Caki2 (cell line): ENCODE measurements at regions not wholly inside any gene's neighbourhood (a gene's known extent, or its start where the extent isn't known, plus 50 kb on each side); places are given as distances from the start of the nearest gene placed in this dataset.

Source experiments
- DNase-seq: peaks from one replicate; pipeline ENCODE4 v3.0.0-alpha.2; 2015; ENCODE audit warnings: low read depth
- in situ Hi-C: cut with HindIII; loops from 2 replicates; pipeline ENCODE4 v1.10.0; 2016; ENCODE audit warnings: low sequenced_read_pairs, low pct_unique_long_range_greater_than_20kb, mixed read lengths

DNA sequence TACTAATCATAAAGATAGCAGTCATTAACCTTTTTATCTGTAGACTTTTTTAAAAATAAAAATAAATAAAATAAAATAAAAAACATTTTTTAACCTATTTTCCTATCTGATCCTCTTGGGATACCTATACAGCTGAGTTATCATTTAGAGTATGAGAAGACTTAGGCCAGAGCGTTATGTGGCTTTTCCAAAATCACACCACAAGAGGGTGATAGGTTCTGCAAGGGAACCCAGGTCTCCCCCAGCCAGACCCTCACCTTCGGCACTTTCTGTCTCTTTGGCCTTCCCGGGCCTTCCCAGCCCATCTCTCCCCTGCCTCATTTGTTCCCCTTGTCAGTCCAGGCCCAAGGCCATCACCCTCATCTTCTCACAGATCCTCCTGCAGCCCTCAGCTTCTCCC lies 311.7 kb downstream of the SMAD2 start:
- no peak for DNase-seq
- in situ Hi-C loops, result no loop called here

DNA sequence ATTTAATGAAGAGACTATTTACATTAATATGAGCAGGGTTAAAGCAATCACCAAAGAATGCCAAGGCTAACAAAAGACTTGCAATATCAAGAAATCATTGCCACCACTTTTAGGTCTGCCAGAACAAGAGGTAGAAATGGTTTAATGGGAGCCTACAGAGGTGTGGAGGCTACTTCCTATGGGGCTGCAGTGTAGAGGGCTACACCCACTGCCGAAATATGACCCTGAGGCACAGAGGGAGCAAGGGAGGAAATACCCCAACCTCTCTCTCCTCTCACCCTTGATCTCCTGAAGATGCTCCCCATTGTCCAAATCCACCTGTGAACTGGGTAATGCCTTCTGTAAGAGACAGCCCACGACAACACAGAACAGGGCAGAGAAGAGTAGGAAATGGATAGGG lies 315.4 kb downstream of the SMAD2 start:
- in situ Hi-C loops, result no loop called here
- no peak for DNase-seq

DNA sequence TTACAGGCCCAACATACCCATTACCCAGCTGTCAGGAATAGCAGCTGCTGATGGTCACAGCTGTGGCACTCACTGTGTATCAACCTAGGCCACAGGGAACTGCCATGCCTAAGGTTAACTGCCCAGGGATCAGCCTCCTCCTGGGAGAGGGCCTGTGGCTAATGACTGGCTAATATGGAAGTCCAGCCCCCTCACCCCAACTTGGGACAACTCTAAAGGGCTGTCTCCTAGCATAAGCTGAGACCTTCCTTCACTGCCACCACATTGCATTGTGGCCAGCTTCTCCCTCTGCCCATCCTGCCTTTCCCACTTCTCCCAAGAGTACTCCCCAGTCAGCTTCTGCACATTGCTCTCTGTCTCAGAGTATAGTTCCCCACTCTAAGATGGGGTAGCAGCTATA lies 316.5 kb downstream of the SMAD2 start:
- DNase-seq, result no peak
- in situ Hi-C loops, result no loop called here

DNA sequence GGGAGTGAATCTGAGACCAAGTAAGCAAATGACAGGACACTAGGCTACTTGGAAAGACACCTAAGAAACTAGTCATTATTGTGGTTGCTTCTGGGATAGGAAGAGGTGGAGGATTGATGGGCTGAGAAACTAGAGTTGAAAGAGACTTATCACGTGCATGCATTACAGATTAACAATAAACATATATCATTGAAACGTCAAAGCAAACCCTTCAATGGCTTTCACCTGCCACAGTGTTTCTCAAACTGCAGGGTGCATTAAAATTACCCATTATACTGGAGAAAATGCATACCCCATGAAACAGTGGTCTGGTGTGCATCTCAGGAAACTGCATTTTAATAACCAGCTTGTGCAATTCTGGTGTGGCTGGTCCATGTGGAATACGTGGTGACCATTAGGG lies 318.8 kb downstream of the SMAD2 start:
- DNase-seq, result no peak
- in situ Hi-C loops, result no loop called here

DNA sequence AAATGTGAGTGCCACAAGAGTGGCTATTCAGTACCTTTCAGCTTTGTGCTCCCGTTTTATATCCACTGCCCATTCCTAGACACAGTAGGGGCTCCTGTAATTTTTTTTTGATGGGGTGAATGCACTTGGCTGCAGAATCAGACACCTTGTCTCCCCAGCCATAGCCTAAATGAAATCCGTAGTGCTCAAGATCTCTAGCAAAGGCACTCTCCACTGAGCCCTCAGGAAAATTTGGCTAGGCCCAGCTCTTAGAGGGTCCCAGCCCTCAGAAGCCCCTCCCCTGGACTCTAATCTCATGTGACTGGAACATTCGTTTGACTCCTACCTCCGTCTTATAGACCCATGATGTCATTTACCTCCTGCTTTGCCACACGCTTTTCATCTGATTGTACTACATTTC lies 323.9 kb downstream of the SMAD2 start:
- in situ Hi-C loops, result no loop called here
- DNase-seq, result no peak

DNA sequence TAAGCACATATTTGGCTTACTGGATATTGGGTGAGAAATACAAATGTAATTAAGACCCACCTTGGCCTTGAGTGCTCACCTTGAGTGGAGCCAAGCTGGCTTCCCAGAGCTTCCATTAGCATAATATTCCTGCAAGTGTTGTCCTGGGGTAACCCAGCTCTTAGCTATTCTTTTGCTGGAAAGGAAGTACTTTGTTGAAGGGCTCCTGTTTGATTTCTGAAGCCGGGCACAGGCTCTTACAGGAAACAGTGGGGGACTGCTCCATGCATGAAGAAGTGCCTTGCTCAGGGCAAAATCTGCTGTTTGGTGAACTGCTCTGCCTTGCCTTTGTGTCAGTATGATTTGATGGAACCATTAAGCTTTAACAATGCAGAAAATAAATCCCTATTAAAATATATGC lies 325.4 kb downstream of the SMAD2 start:
- in situ Hi-C loops, result no loop called here
- DNase-seq, result no peak

DNA sequence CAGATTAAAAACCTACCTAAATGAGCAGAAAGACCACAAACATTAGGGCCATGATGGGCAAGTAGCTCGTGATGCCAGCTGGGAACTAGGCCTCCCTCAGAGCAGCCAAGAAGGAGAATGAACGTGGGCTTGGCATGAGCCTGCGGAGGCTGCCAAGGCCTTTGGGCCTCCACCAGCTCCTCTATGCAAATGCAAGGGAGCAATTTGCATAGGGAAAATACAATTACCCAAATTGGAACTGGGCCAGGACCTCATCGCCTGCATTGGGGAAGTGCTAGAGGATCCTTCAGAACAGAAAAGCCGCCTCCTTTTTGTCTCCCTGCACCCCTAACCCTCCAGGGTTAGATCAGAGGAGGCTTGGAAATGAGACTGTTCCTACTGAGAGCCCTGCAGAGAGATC lies 326.4 kb downstream of the SMAD2 start:
- in situ Hi-C loops, result no loop called here
- DNase-seq, result no peak

DNA sequence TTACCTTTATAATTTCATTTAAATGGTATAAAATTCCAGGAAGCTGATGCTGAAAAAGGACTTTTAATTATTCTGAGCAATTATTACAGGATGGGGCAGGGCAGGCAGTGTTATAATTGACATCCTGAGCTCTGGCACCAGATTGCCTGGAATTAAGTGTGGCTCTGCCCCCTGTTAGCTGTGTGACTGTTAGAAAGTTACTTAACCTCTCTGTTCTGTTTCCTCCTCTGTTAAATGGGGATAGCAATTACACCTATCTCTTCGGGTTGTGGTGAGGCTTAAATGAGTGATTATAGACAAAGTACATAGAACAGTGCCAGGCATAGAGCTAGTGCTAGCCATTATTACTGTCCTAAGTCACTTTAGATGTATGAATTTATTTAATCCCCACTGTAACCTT lies 327.3 kb downstream of the SMAD2 start:
- DNase-seq, result no peak
- in situ Hi-C loops, result no loop called here

DNA sequence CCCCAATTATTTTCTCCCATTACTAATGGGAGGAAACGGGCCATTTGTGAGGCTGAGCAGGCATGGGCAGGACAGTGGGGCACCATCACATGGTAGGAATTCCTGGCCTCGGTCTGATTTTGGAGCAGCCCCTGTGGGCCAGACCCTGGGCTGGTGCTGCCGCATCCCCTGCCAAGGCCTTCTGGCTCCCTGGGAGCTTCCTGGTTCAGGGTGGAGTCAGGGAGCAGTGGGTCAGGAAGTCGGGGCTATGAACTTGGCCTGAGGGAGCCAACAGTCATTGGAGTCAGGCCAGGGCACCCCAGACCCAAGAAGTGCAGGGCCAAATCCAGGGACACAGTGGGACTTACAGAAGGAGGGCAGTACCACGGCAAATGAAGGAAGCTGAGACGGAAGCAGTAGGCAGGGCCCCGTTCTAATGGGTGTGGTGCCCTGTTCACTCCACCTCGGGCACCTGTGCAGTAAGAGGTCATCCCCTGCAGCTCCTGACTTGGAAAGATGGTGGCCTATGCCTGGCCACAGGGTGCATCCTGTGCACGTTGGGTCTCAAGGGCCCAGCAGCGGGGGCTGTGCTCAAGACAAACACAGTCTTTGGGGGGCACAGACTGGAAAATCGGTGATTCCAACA lies 328.1 kb downstream of the SMAD2 start:
- in situ Hi-C loops, result no loop called here
- no peak for DNase-seq

DNA sequence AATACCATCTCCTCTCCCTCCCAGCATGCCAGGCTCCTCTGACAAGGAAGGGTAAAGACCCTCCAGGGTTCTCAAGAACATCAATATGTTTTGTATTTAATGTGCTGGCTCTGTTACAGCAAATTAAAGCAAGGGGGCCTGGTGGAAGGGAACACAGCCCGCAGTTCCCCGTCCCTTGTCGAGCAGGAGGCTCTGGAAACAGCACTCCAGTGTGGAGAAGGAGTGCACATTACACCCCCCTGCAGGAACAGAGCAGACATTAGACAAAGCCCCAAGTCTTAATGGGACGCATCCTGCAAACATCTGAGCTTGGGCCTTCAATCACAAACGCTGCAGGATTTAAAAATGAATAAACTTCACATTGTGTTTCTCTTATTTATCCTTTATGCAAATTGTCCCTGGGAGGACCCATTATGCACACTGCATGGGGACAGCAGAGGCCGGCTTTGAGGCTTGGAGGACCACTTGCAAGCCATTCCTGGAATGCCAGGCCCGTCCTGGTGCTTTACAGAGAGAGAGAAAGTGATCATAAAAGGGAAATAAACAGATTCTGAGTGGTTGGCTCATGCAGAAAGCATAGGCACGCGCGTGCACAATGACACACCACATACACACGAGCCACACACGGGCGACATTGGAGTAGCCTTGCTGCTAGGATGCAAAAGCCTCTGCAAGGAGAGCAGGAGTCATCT lies 328.7 kb downstream of the SMAD2 start:
- in situ Hi-C loops, result no loop called here
- DNase-seq, result no peak

DNA sequence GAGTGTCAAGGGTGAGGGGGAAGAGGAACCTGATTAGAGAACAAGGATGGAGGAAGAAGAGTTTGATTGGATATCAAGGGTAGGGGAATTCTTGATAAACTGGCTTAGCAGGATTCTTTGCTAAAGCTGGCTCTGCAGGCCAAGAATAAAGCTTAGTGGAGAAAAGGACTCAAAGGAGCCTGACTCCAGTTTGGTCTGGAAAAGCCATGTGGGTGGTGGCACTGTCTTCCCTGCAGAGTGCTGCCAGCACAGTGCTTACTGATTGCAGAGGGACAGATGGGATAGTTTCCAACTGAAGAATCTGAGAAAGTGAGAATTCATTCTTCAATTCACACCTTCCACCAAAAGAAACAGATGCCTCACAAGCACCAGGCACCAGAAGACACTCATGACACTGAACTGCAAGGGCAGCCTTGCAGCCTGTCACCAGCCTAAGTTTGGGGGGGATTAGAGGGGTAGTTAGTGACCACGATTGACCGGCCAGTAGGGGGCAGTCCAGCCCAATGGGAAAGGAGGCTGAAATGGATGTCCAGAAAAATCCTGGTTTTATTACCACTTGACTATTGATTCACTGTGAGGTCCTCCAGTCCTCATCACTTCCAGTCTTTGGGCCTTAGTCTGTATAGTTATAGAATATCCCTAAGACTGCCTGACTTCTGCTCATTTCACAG lies 334.5 kb downstream of the SMAD2 start:
- in situ Hi-C loops, result no loop called here
- no peak for DNase-seq

DNA sequence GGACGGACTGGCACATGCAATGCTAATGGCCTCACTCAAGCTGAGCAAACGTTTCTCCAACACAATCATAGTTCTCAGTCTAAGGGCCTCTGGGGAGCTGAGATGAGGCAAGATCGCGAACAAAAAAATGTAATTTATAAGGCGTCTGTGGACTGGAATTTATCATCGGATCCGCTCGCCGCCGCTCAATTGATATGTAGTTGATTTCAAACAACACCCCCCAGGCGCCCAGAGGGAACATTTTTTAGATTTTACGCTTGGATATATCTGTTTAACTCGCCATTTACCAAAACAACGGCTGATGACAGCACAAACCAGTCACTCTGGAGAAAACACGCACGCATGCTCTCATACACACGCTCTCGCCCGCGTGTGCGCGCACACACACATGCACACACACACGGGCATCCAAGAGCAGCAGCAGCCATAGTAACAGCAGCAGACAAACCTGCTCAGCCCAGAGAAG lies 335.8 kb downstream of the SMAD2 start:
- no peak for DNase-seq
- in situ Hi-C loops, result no loop called here

DNA sequence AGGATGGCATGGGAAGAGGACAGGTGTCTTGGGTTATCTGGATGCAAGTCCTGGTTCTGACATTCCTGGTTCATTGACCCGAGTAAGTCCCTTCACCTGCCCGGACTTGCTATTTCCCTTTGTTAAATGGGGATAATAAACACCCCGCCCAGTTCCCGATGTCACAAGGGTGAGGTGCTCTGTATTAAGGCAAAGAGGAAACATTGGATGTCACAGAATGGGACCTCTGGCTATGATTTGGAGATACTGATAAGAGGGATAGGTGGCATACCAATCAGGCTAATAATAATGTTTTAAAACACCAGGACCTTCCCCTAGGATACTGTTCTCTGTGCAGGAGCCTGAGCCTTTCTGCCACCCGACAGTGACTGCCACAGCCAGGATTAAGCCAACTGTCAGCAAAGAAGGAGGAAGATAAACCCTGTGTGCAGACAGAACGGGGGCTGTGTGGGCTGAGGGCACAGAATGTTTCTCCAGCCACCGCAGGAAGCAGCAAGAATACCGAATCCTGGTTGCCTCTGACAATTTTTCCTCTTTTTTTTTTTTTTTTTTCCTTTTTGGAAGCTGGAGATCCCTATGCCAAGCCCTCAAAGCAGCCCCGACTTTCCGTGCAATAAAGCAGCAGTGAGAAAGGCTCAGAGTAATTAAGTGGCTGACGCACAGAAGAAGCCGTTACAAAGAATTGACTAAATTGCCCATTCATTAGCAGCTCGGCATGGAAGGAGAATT lies 336.6 kb downstream of the SMAD2 start:
- in situ Hi-C loops, result no loop called here
- DNase-seq, result no peak

DNA sequence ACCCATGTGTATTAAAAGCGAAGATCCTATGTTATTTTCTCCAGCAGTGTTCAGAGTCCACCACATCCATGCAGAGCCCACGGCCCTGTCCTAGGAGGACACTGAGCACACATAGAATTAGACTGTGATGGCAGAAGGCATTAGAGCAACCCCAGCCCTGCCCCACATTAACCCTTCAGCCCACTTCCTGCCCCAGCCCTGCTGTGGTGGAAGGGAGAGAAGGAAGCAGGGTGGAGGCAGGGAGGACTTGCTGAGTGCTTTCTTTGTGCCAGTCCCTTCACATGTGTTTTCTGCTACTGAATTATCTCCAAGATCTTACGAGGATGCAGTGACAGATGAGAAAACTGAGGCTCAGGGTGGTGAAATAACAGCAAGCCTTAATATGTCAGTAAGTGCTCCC lies 339.0 kb downstream of the SMAD2 start:
- in situ Hi-C loops, result no loop called here

DNA sequence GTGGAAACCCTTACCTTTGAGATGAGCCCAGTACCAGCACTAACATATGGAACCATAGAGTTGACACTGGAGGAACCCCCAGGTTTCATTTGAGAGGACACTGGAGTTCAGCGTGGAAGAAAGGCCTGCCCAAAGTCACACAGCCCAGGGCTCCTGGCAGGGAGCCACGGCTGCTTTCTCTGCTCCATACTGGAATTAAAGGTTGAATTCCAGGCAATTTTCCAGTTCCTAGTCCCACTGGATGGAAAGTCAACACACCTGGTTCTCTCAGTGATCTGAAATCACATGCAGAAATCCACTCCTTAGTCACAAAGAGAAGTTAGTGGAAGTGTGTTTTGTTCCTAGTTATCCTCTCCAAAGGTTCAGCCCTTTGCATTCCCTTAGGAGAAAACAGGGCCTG lies 336.1 kb upstream of the SKOR2 start:
- no peak for DNase-seq
- in situ Hi-C loops, result no loop called here

More for the DNA sequence above, 339.0 kb downstream of the SMAD2 start:
- DNase-seq, result no peak

DNA sequence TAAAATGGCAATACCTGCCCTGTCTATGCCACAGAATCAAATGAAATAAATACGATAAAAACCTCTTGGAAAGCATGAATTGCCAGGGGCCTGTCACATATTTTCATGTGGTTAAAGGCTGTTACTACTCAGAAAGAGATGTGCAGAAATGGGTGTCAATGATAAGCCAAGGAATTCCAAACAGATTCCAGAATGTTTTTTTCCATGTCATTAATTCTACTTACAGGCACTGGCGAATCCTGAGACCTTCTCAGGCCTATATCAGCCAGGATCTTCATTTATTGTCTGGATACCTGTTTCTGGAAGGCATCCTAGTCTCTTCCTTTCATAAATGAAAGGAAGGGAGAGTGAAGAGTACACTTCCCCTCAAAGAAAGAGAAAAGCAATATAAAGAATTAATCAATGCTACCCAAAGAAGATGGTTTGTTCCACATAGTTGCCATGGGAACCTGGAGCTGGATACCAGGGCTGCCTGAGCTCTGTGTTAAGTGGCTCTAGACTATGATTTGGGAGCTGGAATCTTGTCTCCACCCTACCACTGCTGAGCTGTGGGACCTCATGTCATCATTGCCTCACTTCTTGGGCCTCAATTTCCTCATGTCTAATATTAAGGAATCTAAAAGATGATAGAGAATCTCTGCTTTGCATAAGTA lies 335.1 kb upstream of the SKOR2 start:
- no peak for DNase-seq
- in situ Hi-C loops, result no loop called here

DNA sequence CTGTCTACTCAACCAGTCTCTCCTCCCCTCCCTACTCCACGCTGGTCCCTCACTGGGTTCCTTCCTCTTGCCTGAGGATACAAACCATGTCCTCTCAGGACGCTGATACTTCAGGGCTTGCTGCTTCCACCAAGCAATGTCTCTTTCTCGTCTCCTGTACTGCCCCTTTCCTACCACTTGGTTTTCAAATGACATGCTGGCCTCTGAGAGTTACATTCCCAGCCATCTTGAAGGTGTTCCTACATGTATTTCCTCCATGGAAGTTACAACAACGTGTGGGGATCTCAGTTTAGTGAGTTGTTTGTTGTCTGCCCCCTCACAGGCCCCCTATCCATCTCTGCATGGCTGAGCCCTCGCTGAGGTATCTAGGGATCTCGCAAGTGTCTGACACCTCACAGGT lies 334.5 kb upstream of the SKOR2 start:
- DNase-seq, result no peak

DNA sequence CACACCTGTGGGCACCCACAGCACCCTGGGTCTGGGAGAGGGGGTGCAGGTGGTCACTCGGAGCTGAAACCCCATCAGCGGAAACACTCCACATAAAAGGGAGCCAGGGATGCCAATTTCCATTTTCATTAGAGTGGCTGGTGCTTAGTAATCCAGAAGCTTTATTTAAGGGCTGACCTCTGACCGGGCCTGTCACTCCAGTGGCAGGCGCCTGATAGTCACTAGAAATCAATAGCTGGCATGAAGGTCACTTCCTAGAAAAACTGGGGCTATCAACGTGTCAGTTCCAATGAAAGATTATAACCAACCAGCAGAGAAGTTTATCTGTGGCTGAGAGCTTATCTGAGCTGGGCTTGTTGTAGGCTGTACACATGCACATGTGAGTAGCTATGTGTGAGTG lies 333.7 kb upstream of the SKOR2 start:
- in situ Hi-C loops, result no loop called here
- DNase-seq, result no peak

More for the DNA sequence above, 334.5 kb upstream of the SKOR2 start:
- in situ Hi-C loops, result no loop called here

DNA sequence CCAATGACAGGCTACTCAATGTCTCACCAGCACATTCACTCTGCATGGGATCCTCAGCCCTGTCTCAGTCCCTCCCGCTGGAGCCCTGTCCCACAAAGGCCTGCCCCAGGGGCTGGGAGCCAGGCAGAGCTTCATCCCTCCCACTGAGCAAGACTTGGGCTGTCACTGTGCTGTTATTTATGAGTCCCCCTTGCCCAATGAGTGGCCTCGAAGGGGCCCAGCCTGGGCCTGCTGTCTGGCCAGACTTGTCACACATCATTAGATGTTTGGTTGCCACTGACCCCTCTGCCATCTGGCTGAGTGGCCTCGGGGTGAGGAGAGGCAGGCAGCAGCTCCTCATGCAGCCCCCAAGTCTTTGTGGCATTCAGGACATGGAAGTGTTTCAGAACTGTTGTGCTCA lies 330.6 kb upstream of the SKOR2 start:
- in situ Hi-C loops, result no loop called here
- DNase-seq, result no peak
